Chondrocyte (in vitro differentiated cells): ENCODE measurements at regions not wholly inside any gene's neighbourhood (a gene's known extent, or its start where the extent isn't known, plus 50 kb on each side); places are given as distances from the start of the nearest gene placed in this dataset.

ENCODE experiments used
- DNase-seq: peaks from one replicate; pipeline ENCODE4 v3.0.0; 2021; ENCODE audit warnings: mixed read lengths, low spot score
- H3K27ac Mint-ChIP-seq: one replicate; pipeline ENCODE4 v1.8.0; 2021; ENCODE audit warnings: mild to moderate bottlenecking, moderate library complexity, mixed read lengths; ENCODE audit not compliant: unreplicated experiment
- H3K27me3 Mint-ChIP-seq: 2 replicates; pipeline ENCODE4 v1.8.0; 2021; ENCODE audit warnings: low read depth, mixed read lengths
- H3K36me3 Mint-ChIP-seq: 2 replicates; pipeline ENCODE4 v1.8.0; 2021; ENCODE audit warnings: low read depth, mixed read lengths
- H3K4me1 Mint-ChIP-seq: 2 replicates; pipeline ENCODE4 v1.8.0; 2021; ENCODE audit warnings: low read depth, mild to moderate bottlenecking, mixed read lengths
- H3K4me3 Mint-ChIP-seq: one replicate; pipeline ENCODE4 v1.8.0; 2021; ENCODE audit warnings: mild to moderate bottlenecking, moderate library complexity, mixed read lengths; ENCODE audit not compliant: unreplicated experiment
- H3K9me3 Mint-ChIP-seq: 2 replicates; pipeline ENCODE4 v1.8.0; 2021; ENCODE audit warnings: low read depth, mixed read lengths
- TF ChIP-seq, protein P1 (sequence below): fragments of 200-600 bp; sonication (generic); IDR thresholded peaks from 2 replicates; pipeline ENCODE4 v1.5.0; 2021; ENCODE audit warnings: antibody characterized with exemption, mild to moderate bottlenecking, moderate library complexity

- H3K36me3 Mint-ChIP-seq: no peaks in the 10 kb centered on the region
- no peak overlapping the region for H3K27ac Mint-ChIP-seq
- peaks cover 24% of the 10 kb centered on the region for H3K4me1 Mint-ChIP-seq
- H3K27me3 Mint-ChIP-seq: no peaks in the 10 kb centered on the region
- H3K9me3 Mint-ChIP-seq: no peaks in the 10 kb centered on the region
- H3K4me3 Mint-ChIP-seq: no peak overlapping the region
- DNase-seq: no peak
- TF ChIP-seq, protein P1, sequence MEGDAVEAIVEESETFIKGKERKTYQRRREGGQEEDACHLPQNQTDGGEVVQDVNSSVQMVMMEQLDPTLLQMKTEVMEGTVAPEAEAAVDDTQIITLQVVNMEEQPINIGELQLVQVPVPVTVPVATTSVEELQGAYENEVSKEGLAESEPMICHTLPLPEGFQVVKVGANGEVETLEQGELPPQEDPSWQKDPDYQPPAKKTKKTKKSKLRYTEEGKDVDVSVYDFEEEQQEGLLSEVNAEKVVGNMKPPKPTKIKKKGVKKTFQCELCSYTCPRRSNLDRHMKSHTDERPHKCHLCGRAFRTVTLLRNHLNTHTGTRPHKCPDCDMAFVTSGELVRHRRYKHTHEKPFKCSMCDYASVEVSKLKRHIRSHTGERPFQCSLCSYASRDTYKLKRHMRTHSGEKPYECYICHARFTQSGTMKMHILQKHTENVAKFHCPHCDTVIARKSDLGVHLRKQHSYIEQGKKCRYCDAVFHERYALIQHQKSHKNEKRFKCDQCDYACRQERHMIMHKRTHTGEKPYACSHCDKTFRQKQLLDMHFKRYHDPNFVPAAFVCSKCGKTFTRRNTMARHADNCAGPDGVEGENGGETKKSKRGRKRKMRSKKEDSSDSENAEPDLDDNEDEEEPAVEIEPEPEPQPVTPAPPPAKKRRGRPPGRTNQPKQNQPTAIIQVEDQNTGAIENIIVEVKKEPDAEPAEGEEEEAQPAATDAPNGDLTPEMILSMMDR: no peak
Observed at GRCh38 chr5:104295991-104296390, 733.4 kb upstream of the NUDT12 start.

DNA sequence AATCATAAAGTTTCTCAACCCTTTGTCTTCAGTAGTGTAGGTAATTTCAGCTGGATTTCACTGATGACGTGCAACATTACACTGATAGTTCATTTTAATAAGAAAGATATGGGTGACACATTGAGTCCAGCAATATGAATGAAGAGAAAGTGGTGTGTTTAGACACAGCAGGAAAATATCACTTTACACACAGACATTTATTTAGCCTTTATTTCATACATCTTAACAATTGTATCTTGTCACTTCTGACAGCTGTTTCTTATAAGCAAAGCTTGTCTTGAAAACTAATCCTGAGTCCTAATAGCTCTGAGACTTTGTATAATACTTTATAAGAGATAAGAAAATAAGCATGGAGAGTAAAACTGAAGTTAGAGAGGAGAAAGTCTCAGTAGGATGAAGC is 720.5 kb upstream of the NUDT12 start:
- Mint-ChIP-seq H3K27ac (no peak overlapping the region), H3K4me1 (no peaks in the 10 kb centered on the region), H3K9me3 (peaks cover 19% of the 10 kb centered on the region), H3K36me3 (peaks cover 2% of the 10 kb centered on the region), H3K27me3 (no peaks in the 10 kb centered on the region), H3K4me3 (no peak overlapping the region)
- no peak for DNase-seq
- TF ChIP-seq, protein P1: no peak

GRCh38 chr5:104273725-104274124 is 711.1 kb upstream of the NUDT12 start:
- TF ChIP-seq, protein P1: no peak
- H3K27ac Mint-ChIP-seq: no peak overlapping the region
- no peaks in the 10 kb centered on the region for H3K9me3 Mint-ChIP-seq

DNA sequence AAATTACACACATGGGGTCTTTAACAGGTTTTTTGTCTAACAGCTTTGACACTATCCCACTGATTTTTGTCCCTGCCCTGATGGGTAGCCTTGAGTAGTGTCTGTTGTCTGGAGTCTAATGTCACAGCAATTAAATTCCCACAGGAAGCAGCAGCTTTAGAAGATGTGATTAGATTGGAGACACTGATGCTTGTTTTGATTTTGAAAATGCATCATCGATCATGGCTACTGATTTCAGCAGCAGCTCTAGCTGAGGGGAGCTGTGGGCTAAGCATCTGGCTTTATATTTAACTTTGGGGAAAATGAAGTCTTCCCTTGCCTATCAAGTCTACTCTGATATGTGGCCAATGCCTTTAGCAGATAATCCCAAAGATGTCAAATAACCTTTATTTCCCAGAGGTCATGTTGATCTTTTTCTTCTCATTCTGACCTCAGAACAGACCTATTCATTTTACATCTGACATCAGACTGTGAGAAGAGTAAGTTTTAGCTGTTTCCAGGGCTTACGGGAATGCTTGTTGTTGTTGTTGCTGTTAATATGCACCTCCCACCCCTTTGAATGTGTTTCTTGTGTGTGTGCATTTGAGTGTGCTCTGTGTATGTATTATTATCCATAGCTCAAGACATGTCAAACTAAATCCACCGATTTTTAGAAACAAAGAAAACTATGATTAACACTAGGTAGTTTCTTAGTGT is 704.9 kb upstream of the NUDT12 start:
- no peaks in the 10 kb centered on the region for H3K4me1 Mint-ChIP-seq
- H3K27ac Mint-ChIP-seq: no peak overlapping the region
- H3K4me3 Mint-ChIP-seq: no peak overlapping the region
- no peaks in the 10 kb centered on the region for H3K36me3 Mint-ChIP-seq
- peaks cover 3% of the 10 kb centered on the region for H3K9me3 Mint-ChIP-seq
- H3K27me3 Mint-ChIP-seq: no peaks in the 10 kb centered on the region
- TF ChIP-seq, protein P1: no peak
- DNase-seq: no peak

More at GRCh38 chr5:104273725-104274124, 711.1 kb upstream of the NUDT12 start:
- no peak overlapping the region for H3K4me3 Mint-ChIP-seq
- no peaks in the 10 kb centered on the region for H3K27me3 Mint-ChIP-seq
- no peaks in the 10 kb centered on the region for H3K4me1 Mint-ChIP-seq
- H3K36me3 Mint-ChIP-seq: no peaks in the 10 kb centered on the region
- DNase-seq: no peak

DNA sequence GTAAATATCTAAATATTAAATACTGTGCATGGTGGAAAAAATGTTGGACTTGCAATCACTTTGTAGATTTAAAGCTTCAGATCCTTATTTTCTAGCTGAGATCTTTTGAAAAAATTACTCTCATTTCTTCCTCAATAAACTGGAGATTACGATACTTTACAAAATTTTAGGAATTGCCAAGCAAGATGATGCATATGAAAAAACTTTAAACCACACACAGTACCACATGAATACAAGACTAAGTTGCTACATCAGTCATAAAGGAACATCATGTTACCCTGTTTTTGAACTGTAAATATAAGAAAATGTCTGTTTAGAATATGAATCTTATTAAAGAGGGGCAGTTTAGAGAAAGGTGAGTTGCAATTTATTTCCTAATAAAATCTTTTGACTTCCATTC is 703.6 kb upstream of the NUDT12 start:
- H3K9me3 Mint-ChIP-seq: peaks cover 3% of the 10 kb centered on the region
- no peaks in the 10 kb centered on the region for H3K27me3 Mint-ChIP-seq
- H3K4me1 Mint-ChIP-seq: no peaks in the 10 kb centered on the region
- TF ChIP-seq, protein P1: no peak
- no peak overlapping the region for H3K4me3 Mint-ChIP-seq
- H3K36me3 Mint-ChIP-seq: no peaks in the 10 kb centered on the region
- no peak for DNase-seq
- no peak overlapping the region for H3K27ac Mint-ChIP-seq
